ENCODE measurements at regions not wholly inside any gene's neighbourhood (a gene's known extent, or its start where the extent isn't known, plus 50 kb on each side); places are given as distances from the start of the nearest gene placed in this dataset.

- no peak for TF ChIP-seq THRA (CRISPR knock-in tag; IDR thresholded peaks at IDR 0.05; ENCODE audit: borderline replicate concordance)
- TF ChIP-seq GABPB1 (CRISPR knock-in tag; IDR thresholded peaks at IDR 0.05) = no peak
- no peak for TF ChIP-seq HIVEP1 (CRISPR knock-in tag; IDR thresholded peaks at IDR 0.05)
- no peak for TF ChIP-seq MXD1 (CRISPR knock-in tag; IDR thresholded peaks at IDR 0.05)
Measured at GRCh38 chr9:102507044-102507687, 488.0 kb upstream of the CYLC2 start (continued).

- intact Hi-C loops (cut with micrococcal nuclease; ENCODE audit: unreplicated experiment) = no loop called here
- Histone ChIP-seq H3K4me2 (ENCODE audit: low read depth, low read length) (no peak overlapping the region), H3K4me3 (replicated peaks in 1 of 3; ENCODE audit: insufficient read depth in 1 of 3, low read depth in 2 of 3, low read length in 3 of 3) (no peak overlapping the region), H3K27ac (ENCODE audit: extremely low read length, insufficient read depth, low read length) (no peak overlapping the region), H3K27me3 (ENCODE audit: control insufficient read depth in 1 of 2, insufficient read depth in 2 of 2, low read length in 2 of 2) (no peaks in the 10 kb centered on the region), H3K9ac (ENCODE audit: insufficient read depth, low read depth, low read length) (no peak overlapping the region), H2AFZ (ENCODE audit: low read length) (no peak overlapping the region), H3K79me2 (ENCODE audit: insufficient read depth, low read length) (no peaks in the 10 kb centered on the region), H3K9me3 (ENCODE audit: low read length) (no peaks in the 10 kb centered on the region), H4K20me1 (ENCODE audit: insufficient read depth, low read length) (no peaks in the 10 kb centered on the region), H3K36me3 (replicated peaks in 1 of 2; ENCODE audit: control insufficient read depth in 1 of 2, insufficient read depth in 2 of 2, low read length in 2 of 2) (no peaks in the 10 kb centered on the region), H3K4me1 (ENCODE audit: insufficient read depth, low read length) (no peaks in the 10 kb centered on the region)
- TF ChIP-seq KDM5A (IDR thresholded peaks at IDR 0.05; ENCODE audit: borderline replicate concordance, low read length) (no peak), HNRNPL (IDR thresholded peaks at IDR 0.05; ENCODE audit: low read depth, low read length) (no peak), HHEX (CRISPR knock-in tag; IDR thresholded peaks at IDR 0.05) (no peak), ZNF124 (CRISPR knock-in tag; IDR thresholded peaks at IDR 0.05) (no peak), E2F1 (CRISPR knock-in tag; IDR thresholded peaks at IDR 0.05) (no peak), ONECUT2 (CRISPR knock-in tag; IDR thresholded peaks at IDR 0.05) (no peak), GLI4 (CRISPR knock-in tag; IDR thresholded peaks at IDR 0.05; ENCODE audit: borderline replicate concordance) (no peak), ZC3H4 (CRISPR knock-in tag; IDR thresholded peaks at IDR 0.05; ENCODE audit: borderline replicate concordance) (no peak), RBM22 (optimal IDR thresholded peaks at IDR 0.05; ENCODE audit: low read length) (no peak)
- FAIRE-seq = no peak
- BruUV-seq (replicated peaks) = no TSS peak
- ChIA-PET CTCF (ENCODE audit: low intra/inter-chr PET ratio, low total read pairs) (no interaction called here), POLR2A (no interaction called here)
- in situ Hi-C loops (cut with HindIII; ENCODE audit: extremely low pct_ligation_motif_present, low pct_unique_long_range_greater_than_20kb) = no loop called here
- DNase-seq (ENCODE audit: low spot score) = no peak
- 0% methylated on average over 1 of the region's 1 CpG for WGBS (ENCODE audit: low lambda C conversion rate)
- no peak for ATAC-seq
Measured at GRCh38 chr9:102506406-102506805, 488.7 kb upstream of the CYLC2 start.

All from HepG2 (cell line).